Right atrium auricular region (tissue), 2 donors: ENCODE measurements at regions not wholly inside any gene's neighbourhood (a gene's known extent, or its start where the extent isn't known, plus 50 kb on each side); places are given as distances from the start of the nearest gene placed in this dataset.

Experiments
- DNase-seq: peaks from one replicate; pipeline ENCODE4 v3.0.0-alpha.2; 2019; ENCODE audit warnings: low spot score
- H3K27ac ChIP-seq, 2 donors: fragments of 200-600 bp; sonication (generic); 1 replicate in 1 of 2; 2 replicates in 1 of 2; pipeline ENCODE4 v1.5.1; 2016 to 2019
- H3K27me3 ChIP-seq, 2 donors: fragments of 200-600 bp; sonication (generic); one replicate each; pipeline versions ENCODE4 v1.5.1 to v1.6.0; 2017 to 2019
- H3K36me3 ChIP-seq: fragments of 200-600 bp; sonication (generic); one replicate; pipeline ENCODE4 v1.5.1; 2016
- H3K4me1 ChIP-seq, 2 donors: fragments of 200-600 bp; sonication (generic); one replicate each; pipeline versions ENCODE4 v1.5.1 to v1.6.0; 2017 to 2019
- H3K4me3 ChIP-seq, 2 donors: fragments of 200-600 bp; sonication (generic); 1 replicate in 1 of 2; 2 replicates in 1 of 2; pipeline ENCODE4 v1.5.1; 2017 to 2019; ENCODE audit warnings: mild to moderate bottlenecking in 1 of 2, moderate library complexity in 1 of 2
- H3K9me3 ChIP-seq, 2 donors: fragments of 200-600 bp; sonication (generic); one replicate each; pipeline ENCODE4 v1.5.1; 2019
- CTCF ChIP-seq, 2 donors: fragments of 200-600 bp; sonication (generic); IDR thresholded peaks; one replicate each; pipeline ENCODE4 v1.5.1; 2019; ENCODE audit warnings: antibody characterized with exemption in 2 of 2

GRCh38 chr3:159149633-159150032, 347.8 kb downstream of the MFSD1 start:
- Histone ChIP-seq H3K27ac (no peak overlapping the region), H3K27me3 (no peaks in the 10 kb centered on the region), H3K4me3 (no peak overlapping the region), H3K36me3 (no peaks in the 10 kb centered on the region), H3K9me3 (no peaks in the 10 kb centered on the region), H3K4me1 (no peaks in the 10 kb centered on the region)
- no peak for DNase-seq
- TF ChIP-seq CTCF (IDR thresholded peaks at IDR 0.05) = no peak

- Histone ChIP-seq H3K36me3 (no peaks in the 10 kb centered on the region), H3K9me3 (no peaks in the 10 kb centered on the region), H3K4me1 (no peaks in the 10 kb centered on the region), H3K27me3 (no peaks in the 10 kb centered on the region), H3K27ac (no peak overlapping the region), H3K4me3 (no peak overlapping the region)
- TF ChIP-seq CTCF (IDR thresholded peaks at IDR 0.05) = no peak
- no peak for DNase-seq
Observed at GRCh38 chr3:159150180-159150579, 348.3 kb downstream of the MFSD1 start.

- Histone ChIP-seq H3K27ac (no peak overlapping the region), H3K4me1 (no peaks in the 10 kb centered on the region), H3K9me3 (no peaks in the 10 kb centered on the region), H3K27me3 (no peaks in the 10 kb centered on the region), H3K36me3 (no peaks in the 10 kb centered on the region), H3K4me3 (no peak overlapping the region)
- no peak for TF ChIP-seq CTCF (IDR thresholded peaks at IDR 0.05)
- no peak for DNase-seq
Observed at GRCh38 chr3:159151130-159151529, 349.3 kb downstream of the MFSD1 start.

GRCh38 chr3:159157275-159157674, 355.4 kb downstream of the MFSD1 start:
- H3K9me3 ChIP-seq = no peaks in the 10 kb centered on the region
- no peaks in the 10 kb centered on the region for H3K36me3 ChIP-seq
- TF ChIP-seq CTCF (IDR thresholded peaks at IDR 0.05) = no peak
- no peak overlapping the region for H3K27ac ChIP-seq
- no peak for DNase-seq
- H3K27me3 ChIP-seq = no peaks in the 10 kb centered on the region
- H3K4me1 ChIP-seq = no peaks in the 10 kb centered on the region
- no peak overlapping the region for H3K4me3 ChIP-seq

GRCh38 chr3:159158213-159158612, 356.4 kb downstream of the MFSD1 start:
- H3K27ac ChIP-seq = no peak overlapping the region
- TF ChIP-seq CTCF (IDR thresholded peaks at IDR 0.05) = no peak
- no peak overlapping the region for H3K4me3 ChIP-seq
- DNase-seq = no peak
- no peaks in the 10 kb centered on the region for H3K9me3 ChIP-seq
- H3K4me1 ChIP-seq = no peaks in the 10 kb centered on the region
- no peaks in the 10 kb centered on the region for H3K36me3 ChIP-seq
- no peaks in the 10 kb centered on the region for H3K27me3 ChIP-seq

- no peaks in the 10 kb centered on the region for H3K27me3 ChIP-seq
- H3K27ac ChIP-seq = no peak overlapping the region
- TF ChIP-seq CTCF (IDR thresholded peaks at IDR 0.05) = no peak
- H3K4me3 ChIP-seq = no peak overlapping the region
- H3K9me3 ChIP-seq = no peaks in the 10 kb centered on the region
- H3K4me1 ChIP-seq = no peaks in the 10 kb centered on the region
- H3K36me3 ChIP-seq = no peaks in the 10 kb centered on the region
- DNase-seq = no peak
Observed at GRCh38 chr3:159158801-159159200, 356.9 kb downstream of the MFSD1 start.
